ENCODE measurements at regions not wholly inside any gene's neighbourhood (a gene's known extent, or its start where the extent isn't known, plus 50 kb on each side); places are given as distances from the start of the nearest gene placed in this dataset.

- no peak for TF ChIP-seq ZNF780A (CRISPR knock-in tag; IDR thresholded peaks at IDR 0.05)
- TF ChIP-seq SMARCE1 (IDR thresholded peaks at IDR 0.05; ENCODE audit: borderline replicate concordance) = no peak
- no peak for TF ChIP-seq ZNF333 (CRISPR knock-in tag; IDR thresholded peaks at IDR 0.05; ENCODE audit: borderline replicate concordance)
- no peak for TF ChIP-seq KMT2A (CRISPR knock-in tag; IDR thresholded peaks at IDR 0.05)
- no peak for TF ChIP-seq SRSF4 (IDR thresholded peaks at IDR 0.05; ENCODE audit: low read depth, low read length, poor library complexity, severe bottlenecking)
- TF ChIP-seq FOXO1 (CRISPR knock-in tag; IDR thresholded peaks at IDR 0.05) = peak; percentile 60; the same call in 1 of the 2 replicates
- TF ChIP-seq ZNF335 (CRISPR knock-in tag; IDR thresholded peaks at IDR 0.05) = peak; percentile 63
- peak; percentile 71; the same call in 1 of the 2 replicates for TF ChIP-seq CBX5 (CRISPR knock-in tag; IDR thresholded peaks at IDR 0.05; ENCODE audit: borderline replicate concordance)
- no peak for TF ChIP-seq RERE (CRISPR knock-in tag; IDR thresholded peaks at IDR 0.05; ENCODE audit: low read depth)
- no peak for TF ChIP-seq ZSCAN25 (CRISPR knock-in tag; IDR thresholded peaks at IDR 0.05)
- TF ChIP-seq ZKSCAN1 (IDR thresholded peaks at IDR 0.05; ENCODE audit: low read length) = no peak
These were observed 54.7 kb upstream of the IFFO2 start (continued) for GRCh38 chr1:19010995-19011844.

Data from HepG2 (cell line).